HG03097 (cell line): ENCODE measurements at regions not wholly inside any gene's neighbourhood (a gene's known extent, or its start where the extent isn't known, plus 50 kb on each side); places are given as distances from the start of the nearest gene placed in this dataset.
"Not testable (repeated sequence)": the region's sequence is repeated elsewhere in the genome, so short reads cannot be mapped to it uniquely, and the experiment has no call there.

Experiments used
- ATAC-seq: cut with Tn5 transposase; IDR thresholded peaks from one replicate; pipeline ENCODE4 v1.9.1; 2021; ENCODE audit not compliant: unreplicated experiment, low FRiP score

- not testable (repeated sequence) for ATAC-seq
Observed at GRCh38 chr14:34381304-34381703, 80.7 kb downstream of the SPTSSA start.

- no peak for ATAC-seq
Observed at GRCh38 chr14:34380471-34380845, 81.6 kb downstream of the SPTSSA start.

GRCh38 chr14:34379816-34380470 is 82.1 kb downstream of the SPTSSA start:
- no peak for ATAC-seq

GRCh38 chr14:34376649-34377267 is 85.3 kb downstream of the SPTSSA start:
- no peak for ATAC-seq

GRCh38 chr14:34374998-34375740 is 86.9 kb downstream of the SPTSSA start:
- ATAC-seq, result no peak

GRCh38 chr14:34373191-34373590 is 88.8 kb downstream of the SPTSSA start:
- no peak for ATAC-seq

- no peak for ATAC-seq
Observed at GRCh38 chr14:34372786-34373185, 89.3 kb downstream of the SPTSSA start.

- ATAC-seq, result no peak
Observed at GRCh38 chr14:34369648-34370030, 92.4 kb downstream of the SPTSSA start.

- no peak for ATAC-seq
Observed at GRCh38 chr14:34368971-34369647, 92.9 kb downstream of the SPTSSA start.

- ATAC-seq, result no peak
Observed at GRCh38 chr14:34368115-34368970, 93.7 kb downstream of the SPTSSA start.

GRCh38 chr14:34365309-34365915 is 96.6 kb downstream of the SPTSSA start:
- ATAC-seq, result no peak

- no peak for ATAC-seq
Observed at GRCh38 chr14:34364201-34364600, 97.8 kb downstream of the SPTSSA start.

- no peak for ATAC-seq
Observed at GRCh38 chr14:34363733-34364134, 98.3 kb downstream of the SPTSSA start.

- ATAC-seq, result no peak
Observed at GRCh38 chr14:34362641-34363251, 99.3 kb downstream of the SPTSSA start.

GRCh38 chr14:34361504-34362011 is 100.5 kb downstream of the SPTSSA start:
- no peak for ATAC-seq

GRCh38 chr14:34359420-34360117 is 102.5 kb downstream of the SPTSSA start:
- no peak for ATAC-seq

- ATAC-seq, result no peak
Observed at GRCh38 chr14:34356264-34356654, 105.8 kb downstream of the SPTSSA start.

- ATAC-seq, result no peak
Observed at GRCh38 chr14:34355584-34356263, 106.3 kb downstream of the SPTSSA start.
